ENCODE measurements at regions not wholly inside any gene's neighbourhood (a gene's known extent, or its start where the extent isn't known, plus 50 kb on each side); places are given as distances from the start of the nearest gene placed in this dataset.

DNA sequence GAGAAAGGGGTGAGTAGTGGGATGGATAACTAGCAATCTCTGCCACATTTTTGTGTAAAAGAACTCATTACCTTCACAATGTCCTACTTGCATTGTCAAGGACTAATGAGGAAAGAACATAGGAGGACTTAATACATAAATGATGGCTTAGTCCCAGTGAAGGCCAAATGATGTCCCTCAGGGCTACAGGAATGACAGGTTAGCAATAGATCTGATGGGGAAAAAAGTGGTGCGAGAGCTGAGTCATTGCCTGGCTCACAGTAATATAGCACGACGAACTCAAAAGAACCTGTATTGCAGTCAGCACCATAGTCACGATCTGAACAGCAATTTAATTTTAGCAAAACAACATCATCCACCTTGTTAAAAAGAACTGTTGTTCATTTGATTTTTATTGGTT, 70.9 kb upstream of the ARHGAP36 start:
- no peak for TF ChIP-seq CTCF (IDR thresholded peaks at IDR 0.05)
- TF ChIP-seq EP300 (IDR thresholded peaks at IDR 0.05) = no peak
- no peak for TF ChIP-seq POLR2AphosphoS5 (IDR thresholded peaks at IDR 0.05)
- TF ChIP-seq POLR2A (IDR thresholded peaks at IDR 0.05) = no peak
